ENCODE measurements at regions not wholly inside any gene's neighbourhood (a gene's known extent, or its start where the extent isn't known, plus 50 kb on each side); places are given as distances from the start of the nearest gene placed in this dataset.

DNA sequence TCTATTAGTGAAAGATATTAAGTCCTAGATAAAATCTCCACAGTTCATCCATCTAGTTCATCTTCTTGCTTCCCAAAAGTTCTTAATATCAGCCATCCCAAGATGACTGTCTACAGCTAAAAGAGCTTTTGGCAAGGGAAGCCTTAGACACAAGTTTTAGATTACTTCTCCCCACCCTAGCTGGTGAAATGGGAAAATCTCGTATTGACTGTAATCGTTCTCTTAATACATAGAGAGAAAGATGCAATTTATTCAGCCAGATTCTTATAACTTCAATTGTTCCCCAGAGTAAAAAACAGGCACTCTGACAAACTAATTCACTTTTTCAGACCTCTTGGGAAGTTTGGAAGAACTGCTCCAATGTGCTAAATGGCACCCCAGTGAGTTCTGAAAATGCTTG is 1439.6 kb upstream of the C9orf72 start:
- DNase-seq (ENCODE audit: low read depth): no peak
- TF ChIP-seq, protein P1, sequence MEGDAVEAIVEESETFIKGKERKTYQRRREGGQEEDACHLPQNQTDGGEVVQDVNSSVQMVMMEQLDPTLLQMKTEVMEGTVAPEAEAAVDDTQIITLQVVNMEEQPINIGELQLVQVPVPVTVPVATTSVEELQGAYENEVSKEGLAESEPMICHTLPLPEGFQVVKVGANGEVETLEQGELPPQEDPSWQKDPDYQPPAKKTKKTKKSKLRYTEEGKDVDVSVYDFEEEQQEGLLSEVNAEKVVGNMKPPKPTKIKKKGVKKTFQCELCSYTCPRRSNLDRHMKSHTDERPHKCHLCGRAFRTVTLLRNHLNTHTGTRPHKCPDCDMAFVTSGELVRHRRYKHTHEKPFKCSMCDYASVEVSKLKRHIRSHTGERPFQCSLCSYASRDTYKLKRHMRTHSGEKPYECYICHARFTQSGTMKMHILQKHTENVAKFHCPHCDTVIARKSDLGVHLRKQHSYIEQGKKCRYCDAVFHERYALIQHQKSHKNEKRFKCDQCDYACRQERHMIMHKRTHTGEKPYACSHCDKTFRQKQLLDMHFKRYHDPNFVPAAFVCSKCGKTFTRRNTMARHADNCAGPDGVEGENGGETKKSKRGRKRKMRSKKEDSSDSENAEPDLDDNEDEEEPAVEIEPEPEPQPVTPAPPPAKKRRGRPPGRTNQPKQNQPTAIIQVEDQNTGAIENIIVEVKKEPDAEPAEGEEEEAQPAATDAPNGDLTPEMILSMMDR (IDR thresholded peaks at IDR 0.05; ENCODE audit: insufficient read depth, low read length): no peak
- no peak overlapping the region for H3K4me3 ChIP-seq (ENCODE audit: low read depth, low read length)

DNA sequence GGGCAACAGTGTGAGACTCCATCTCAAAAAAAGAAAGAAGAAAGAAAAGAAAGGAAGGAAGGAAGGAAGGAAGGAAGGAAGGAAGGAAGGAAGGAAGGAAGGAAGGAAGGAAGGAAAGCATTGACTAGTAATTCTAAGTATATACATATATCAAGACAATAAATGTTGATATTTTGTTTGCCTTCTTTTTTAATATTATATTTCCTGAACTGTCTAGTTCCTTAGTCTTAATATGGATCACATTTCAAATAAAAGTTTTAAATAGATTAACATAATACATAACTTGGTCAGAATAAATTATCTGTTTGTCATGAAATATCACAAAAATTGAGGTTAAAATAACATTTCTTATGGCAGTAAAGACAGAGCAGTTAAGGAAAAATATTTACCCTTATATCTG is 1448.4 kb upstream of the C9orf72 start:
- no peak overlapping the region for H3K4me3 ChIP-seq (ENCODE audit: low read depth, low read length)
- DNase-seq (ENCODE audit: low read depth): no peak
- TF ChIP-seq, protein P1 (IDR thresholded peaks at IDR 0.05; ENCODE audit: insufficient read depth, low read length): no peak

DNA sequence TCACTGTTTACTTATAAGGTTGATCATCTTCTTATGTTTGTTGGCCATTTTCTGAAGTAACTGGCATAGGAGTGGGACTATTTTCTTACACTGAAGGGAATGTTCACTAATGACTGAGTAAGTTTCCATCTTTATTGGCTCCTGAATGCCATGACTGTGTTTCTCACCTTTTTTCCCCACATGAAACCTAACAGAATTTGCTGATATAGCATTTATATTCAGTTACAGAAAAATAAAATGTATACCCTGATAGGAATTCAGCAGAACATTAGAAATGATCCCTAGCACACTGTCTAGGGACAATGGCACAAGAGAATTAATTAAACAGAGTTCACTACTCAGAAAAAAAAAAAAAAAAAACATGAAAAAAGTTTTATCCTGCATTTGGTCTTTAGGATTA is 1465.1 kb upstream of the C9orf72 start:
- no peak overlapping the region for H3K4me3 ChIP-seq (ENCODE audit: low read depth, low read length)

DNA sequence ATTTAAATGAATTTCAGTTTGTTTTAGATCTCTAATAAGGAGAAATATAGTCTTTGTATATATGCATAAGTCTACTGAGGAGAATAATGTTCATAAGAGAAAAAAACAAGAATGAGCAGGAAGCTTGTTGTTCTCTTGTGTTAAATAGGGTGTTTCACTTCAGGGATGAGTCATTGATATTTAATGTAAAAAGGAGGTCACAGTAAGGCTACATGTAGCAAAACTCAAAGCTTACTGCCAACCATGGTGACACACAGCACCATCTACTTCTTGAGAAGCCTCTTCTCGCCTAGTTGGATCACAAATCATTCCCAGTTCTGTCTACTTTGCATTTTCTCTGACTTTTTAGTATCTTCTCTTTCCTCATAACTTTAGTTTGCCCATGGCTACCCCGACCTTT is 1466.0 kb upstream of the C9orf72 start:
- H3K4me3 ChIP-seq (ENCODE audit: low read depth, low read length): no peak overlapping the region
- TF ChIP-seq, protein P1 (IDR thresholded peaks at IDR 0.05; ENCODE audit: insufficient read depth, low read length): no peak
- DNase-seq (ENCODE audit: low read depth): peak; percentile 3

More for the DNA sequence above, 1465.1 kb upstream of the C9orf72 start:
- TF ChIP-seq, protein P1 (IDR thresholded peaks at IDR 0.05; ENCODE audit: insufficient read depth, low read length): no peak
- no peak for DNase-seq (ENCODE audit: low read depth)

DNA sequence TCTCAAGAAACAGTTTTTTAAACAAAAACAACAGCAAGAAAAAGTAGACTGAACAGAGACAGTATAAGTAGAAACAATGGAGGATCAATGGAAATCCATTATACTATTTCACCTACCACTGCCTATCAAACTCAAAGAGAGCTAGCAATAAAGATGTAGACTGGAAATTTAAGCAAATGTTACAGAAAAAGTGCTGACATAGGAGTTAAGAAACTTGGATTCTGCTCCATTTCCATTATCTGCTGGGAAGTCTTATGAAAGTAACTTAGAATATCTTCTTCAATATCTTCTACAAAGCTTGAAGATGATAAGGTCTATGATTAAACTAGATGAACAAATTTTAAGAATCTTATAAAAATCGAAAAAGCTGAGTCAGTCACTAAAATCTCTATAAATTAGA is 1469.8 kb upstream of the C9orf72 start:
- no peak for DNase-seq (ENCODE audit: low read depth)
- H3K4me3 ChIP-seq (ENCODE audit: low read depth, low read length): no peak overlapping the region
- TF ChIP-seq, protein P1 (IDR thresholded peaks at IDR 0.05; ENCODE audit: insufficient read depth, low read length): no peak

DNA sequence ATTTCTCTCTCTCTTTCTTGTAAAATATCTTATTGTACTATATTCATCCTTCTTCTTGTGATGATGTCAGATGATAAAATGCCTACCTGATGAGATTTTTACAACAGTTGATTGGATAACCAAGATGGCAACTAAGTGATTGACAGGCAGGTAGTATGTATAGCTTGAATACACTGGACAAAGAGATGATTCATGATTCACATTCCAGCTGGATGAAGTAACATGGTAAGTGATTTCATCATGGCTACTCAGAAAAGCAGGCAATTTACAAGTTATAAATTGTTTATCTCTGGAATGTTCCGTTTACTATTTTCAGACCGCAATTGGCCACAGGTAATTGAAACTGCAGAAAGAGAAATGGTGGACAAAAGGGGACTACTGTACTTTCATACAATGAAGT is 1471.7 kb upstream of the C9orf72 start:
- no peak overlapping the region for H3K4me3 ChIP-seq (ENCODE audit: low read depth, low read length)
- TF ChIP-seq, protein P1 (IDR thresholded peaks at IDR 0.05; ENCODE audit: insufficient read depth, low read length): no peak
- no peak for DNase-seq (ENCODE audit: low read depth)

DNA sequence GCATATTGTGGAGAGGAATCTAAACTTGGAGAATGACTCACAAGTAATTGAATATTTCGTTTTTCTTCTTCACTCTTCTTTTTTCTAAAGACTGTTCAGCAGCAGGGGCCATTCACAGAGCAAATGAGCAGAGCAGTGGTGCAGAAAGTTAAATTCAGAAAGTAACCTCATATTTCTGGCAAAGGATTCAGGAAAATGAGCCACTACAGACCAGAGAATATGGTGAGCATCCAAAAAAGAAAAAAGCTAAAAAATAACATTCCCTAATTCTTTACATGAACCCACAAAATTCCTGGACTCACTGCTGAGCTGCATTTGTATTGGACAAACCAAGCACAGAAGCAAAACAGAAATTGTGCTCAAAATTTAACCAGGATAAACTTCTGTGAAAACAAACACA is 1486.8 kb upstream of the C9orf72 start:
- peak; percentile 1 for DNase-seq (ENCODE audit: low read depth)
- H3K4me3 ChIP-seq (ENCODE audit: low read depth, low read length): no peak overlapping the region
- TF ChIP-seq, protein P1 (IDR thresholded peaks at IDR 0.05; ENCODE audit: insufficient read depth, low read length): no peak
